BLaER1 (cell line): ENCODE measurements at regions not wholly inside any gene's neighbourhood (a gene's known extent, or its start where the extent isn't known, plus 50 kb on each side); places are given as distances from the start of the nearest gene placed in this dataset.

Experiments used
- H3K27ac ChIP-seq: shearing (Covaris generic); formaldehyde crosslinking; 2 replicates; pipeline ENCODE4 v1.8.1; 2022
- H3K27me3 ChIP-seq: shearing (Covaris generic); formaldehyde crosslinking; 2 replicates; pipeline ENCODE4 v1.8.1; 2022
- H3K36me3 ChIP-seq: shearing (Covaris generic); formaldehyde crosslinking; 2 replicates; pipeline ENCODE4 v1.8.1; 2022
- H3K4me1 ChIP-seq: shearing (Covaris generic); formaldehyde crosslinking; 2 replicates; pipeline ENCODE4 v1.8.1; 2022
- H3K4me2 ChIP-seq: shearing (Covaris generic); formaldehyde crosslinking; 2 replicates; pipeline ENCODE4 v1.8.1; 2022
- H3K4me3 ChIP-seq: shearing (Covaris generic); formaldehyde crosslinking; 2 replicates; pipeline ENCODE4 v1.8.1; 2022
- H3K9ac ChIP-seq: shearing (Covaris generic); formaldehyde crosslinking; 2 replicates; pipeline ENCODE4 v1.8.1; 2022
- H3K9me3 ChIP-seq: shearing (Covaris generic); formaldehyde crosslinking; 2 replicates; pipeline ENCODE4 v1.8.1; 2022
- H4K20me1 ChIP-seq: shearing (Covaris generic); formaldehyde crosslinking; 2 replicates; pipeline ENCODE4 v1.8.1; 2022
- Cebpa-rat ChIP-seq: shearing (Covaris generic); IDR thresholded peaks from 2 replicates; pipeline ENCODE4 v1.8.1; 2022

- Histone ChIP-seq H3K27ac (no peak overlapping the region), H3K27me3 (no peaks in the 10 kb centered on the region), H3K4me1 (no peaks in the 10 kb centered on the region), H3K36me3 (no peaks in the 10 kb centered on the region), H4K20me1 (no peaks in the 10 kb centered on the region), H3K9me3 (no peaks in the 10 kb centered on the region), H3K9ac (no peak overlapping the region), H3K4me3 (no peak overlapping the region), H3K4me2 (no peak overlapping the region)
- TF ChIP-seq Cebpa-rat = no peak
Observed at GRCh38 chr1:80917826-80918225, 882.9 kb upstream of the ADGRL2 start.

- Histone ChIP-seq H3K36me3 (no peaks in the 10 kb centered on the region), H4K20me1 (no peaks in the 10 kb centered on the region), H3K4me3 (no peak overlapping the region), H3K27me3 (no peaks in the 10 kb centered on the region), H3K27ac (no peak overlapping the region), H3K4me1 (no peaks in the 10 kb centered on the region), H3K9me3 (no peaks in the 10 kb centered on the region), H3K4me2 (no peak overlapping the region), H3K9ac (no peak overlapping the region)
- TF ChIP-seq Cebpa-rat = no peak
Observed at GRCh38 chr1:80917225-80917624, 883.5 kb upstream of the ADGRL2 start.

DNA sequence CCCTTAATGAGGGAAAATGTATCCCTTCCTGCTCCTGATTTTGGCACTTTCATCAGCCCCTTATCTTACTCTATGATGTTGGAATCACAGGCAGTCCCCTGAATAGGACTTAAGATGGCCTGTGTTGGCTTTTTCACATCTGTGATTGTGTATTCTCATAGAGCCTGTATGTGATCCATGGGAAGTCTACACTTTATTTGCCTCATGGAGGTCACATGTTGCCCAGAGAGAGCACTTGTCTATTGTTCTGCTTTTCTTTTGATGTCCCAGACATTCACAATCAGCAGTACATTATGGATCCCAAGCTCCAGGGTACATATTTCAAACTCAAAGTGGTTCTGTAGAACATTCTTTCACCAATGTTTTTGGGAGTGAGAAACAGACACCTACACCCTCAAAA lies 885.2 kb upstream of the ADGRL2 start:
- Histone ChIP-seq H3K4me3 (no peak overlapping the region), H4K20me1 (no peaks in the 10 kb centered on the region), H3K4me2 (no peak overlapping the region), H3K27me3 (no peaks in the 10 kb centered on the region), H3K36me3 (no peaks in the 10 kb centered on the region), H3K27ac (no peak overlapping the region), H3K9ac (no peak overlapping the region), H3K4me1 (no peaks in the 10 kb centered on the region), H3K9me3 (no peaks in the 10 kb centered on the region)
- TF ChIP-seq Cebpa-rat = no peak

DNA sequence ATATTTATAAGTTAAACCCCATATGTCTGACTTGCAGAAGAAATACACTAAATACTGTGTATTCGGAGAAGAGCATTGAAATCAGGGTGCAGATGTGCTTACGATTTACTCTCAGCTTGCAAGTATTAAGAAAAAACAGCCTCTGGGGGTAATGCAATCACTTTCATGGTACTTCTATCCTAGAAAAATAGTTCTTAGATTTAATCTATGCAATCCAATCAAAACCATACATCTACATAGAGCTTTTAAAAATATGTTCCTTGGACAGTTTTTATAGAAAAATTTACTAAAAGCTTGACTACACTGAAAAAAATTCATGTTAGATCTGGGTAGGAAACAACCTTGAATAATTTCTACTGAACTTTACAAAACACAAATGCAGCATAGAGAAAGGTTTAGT lies 890.3 kb upstream of the ADGRL2 start:
- no peak overlapping the region for H3K27ac ChIP-seq
- no peaks in the 10 kb centered on the region for H3K27me3 ChIP-seq
- no peaks in the 10 kb centered on the region for H3K4me1 ChIP-seq
- H3K36me3 ChIP-seq = no peaks in the 10 kb centered on the region
- no peaks in the 10 kb centered on the region for H3K9me3 ChIP-seq
- H3K9ac ChIP-seq = no peak overlapping the region
- no peak overlapping the region for H3K4me2 ChIP-seq
- H3K4me3 ChIP-seq = no peak overlapping the region
- H4K20me1 ChIP-seq = no peaks in the 10 kb centered on the region
- TF ChIP-seq Cebpa-rat = no peak

- H3K4me3 ChIP-seq = no peak overlapping the region
- no peaks in the 10 kb centered on the region for H3K9me3 ChIP-seq
- no peaks in the 10 kb centered on the region for H3K4me1 ChIP-seq
- no peaks in the 10 kb centered on the region for H3K36me3 ChIP-seq
- no peak overlapping the region for H3K27ac ChIP-seq
- TF ChIP-seq Cebpa-rat = no peak
- H3K27me3 ChIP-seq = no peaks in the 10 kb centered on the region
- no peak overlapping the region for H3K4me2 ChIP-seq
- no peak overlapping the region for H3K9ac ChIP-seq
- H4K20me1 ChIP-seq = no peaks in the 10 kb centered on the region
Observed at GRCh38 chr1:80909172-80909784, 891.5 kb upstream of the ADGRL2 start.

DNA sequence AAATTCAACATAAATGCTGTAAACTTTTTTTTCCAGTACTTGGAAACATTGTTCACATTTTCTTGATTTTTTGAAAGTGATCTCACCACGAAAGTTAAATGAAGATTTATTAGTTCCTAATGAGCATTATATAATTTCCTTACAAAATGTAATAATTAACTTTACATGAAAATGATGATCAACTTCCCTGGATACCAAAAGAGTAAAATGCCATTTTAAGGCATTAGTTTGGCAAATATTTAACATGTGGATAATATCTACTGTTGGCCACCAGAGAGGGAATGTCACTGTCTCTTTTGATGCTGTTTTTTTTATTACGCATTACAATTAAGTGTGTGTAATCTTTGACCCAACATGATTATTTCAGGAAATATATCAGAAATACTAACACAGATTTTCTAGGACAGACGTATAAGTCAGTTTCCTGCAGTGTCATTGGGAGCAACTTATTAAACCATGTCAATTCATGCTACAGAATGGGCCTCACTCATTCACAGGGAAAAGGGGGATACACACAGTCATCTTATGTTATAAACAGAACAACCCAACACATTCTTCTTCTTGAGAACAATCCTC lies 903.9 kb upstream of the ADGRL2 start:
- Histone ChIP-seq H3K36me3 (no peaks in the 10 kb centered on the region), H3K4me1 (peaks cover 17% of the 10 kb centered on the region), H3K9me3 (no peaks in the 10 kb centered on the region), H3K9ac (no peak overlapping the region), H3K4me2 (no peak overlapping the region), H3K4me3 (no peak overlapping the region), H4K20me1 (no peaks in the 10 kb centered on the region), H3K27ac (no peak overlapping the region), H3K27me3 (no peaks in the 10 kb centered on the region)
- TF ChIP-seq Cebpa-rat = no peak

- Histone ChIP-seq H3K27me3 (no peaks in the 10 kb centered on the region), H3K4me2 (no peak overlapping the region), H3K9ac (no peak overlapping the region), H4K20me1 (no peaks in the 10 kb centered on the region), H3K4me3 (no peak overlapping the region), H3K9me3 (no peaks in the 10 kb centered on the region), H3K4me1 (peaks cover 17% of the 10 kb centered on the region), H3K36me3 (no peaks in the 10 kb centered on the region), H3K27ac (no peak overlapping the region)
- no peak for TF ChIP-seq Cebpa-rat
Observed at GRCh38 chr1:80894921-80895320, 905.8 kb upstream of the ADGRL2 start.

DNA sequence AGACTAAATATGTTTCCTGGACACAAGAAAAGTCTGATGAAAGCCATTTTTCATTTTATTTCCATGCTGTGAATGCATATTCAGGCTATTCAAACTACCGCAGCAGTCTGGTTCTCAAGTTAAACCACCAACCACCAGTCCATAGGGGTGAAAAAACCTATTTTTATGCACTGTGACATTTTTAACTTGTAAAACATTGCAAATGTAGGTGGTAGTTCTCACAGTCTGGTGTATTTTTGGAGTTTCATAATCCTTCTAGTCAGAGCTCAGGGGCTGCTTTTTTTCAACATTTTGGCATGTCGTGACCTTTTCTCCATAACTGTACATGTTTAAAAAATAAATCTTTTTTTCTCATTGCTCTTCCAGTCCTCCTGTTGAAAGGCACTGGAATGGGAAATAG lies 907.6 kb upstream of the ADGRL2 start:
- peak overlapping the region; percentile 38 for H3K4me2 ChIP-seq

DNA sequence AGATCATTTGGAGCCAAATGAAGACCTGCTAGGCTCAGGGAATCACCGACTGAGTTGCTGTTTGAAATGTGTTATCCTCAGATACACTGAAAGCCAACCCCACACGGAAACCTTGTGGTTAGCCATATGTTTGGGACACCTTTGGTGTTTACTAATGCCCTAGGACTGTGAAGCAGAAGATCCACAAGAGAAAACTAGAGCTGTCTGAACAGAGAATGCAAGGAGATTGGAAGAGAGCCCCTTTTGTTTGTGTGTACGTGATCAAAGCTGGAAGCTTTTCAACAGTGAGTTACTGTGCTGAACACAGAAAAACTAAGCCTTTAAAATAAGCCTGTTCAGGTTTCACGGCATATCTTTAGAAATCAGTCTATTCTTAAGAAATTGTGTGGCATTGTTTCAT lies 908.2 kb upstream of the ADGRL2 start:
- H3K4me2 ChIP-seq = peak overlapping the region; percentile 38
- no peak overlapping the region for H3K9ac ChIP-seq
- no peak overlapping the region for H3K27ac ChIP-seq

More for the DNA sequence above, 907.6 kb upstream of the ADGRL2 start:
- H3K36me3 ChIP-seq = no peaks in the 10 kb centered on the region
- H4K20me1 ChIP-seq = no peaks in the 10 kb centered on the region
- no peak for TF ChIP-seq Cebpa-rat
- no peaks in the 10 kb centered on the region for H3K27me3 ChIP-seq
- H3K9ac ChIP-seq = no peak overlapping the region
- H3K9me3 ChIP-seq = no peaks in the 10 kb centered on the region
- no peak overlapping the region for H3K4me3 ChIP-seq
- no peak overlapping the region for H3K27ac ChIP-seq
- peaks cover 17% of the 10 kb centered on the region for H3K4me1 ChIP-seq

GRCh38 chr1:80891871-80892270 lies 908.9 kb upstream of the ADGRL2 start:
- H3K9me3 ChIP-seq = no peaks in the 10 kb centered on the region
- H3K27me3 ChIP-seq = no peaks in the 10 kb centered on the region
- peaks cover 17% of the 10 kb centered on the region for H3K4me1 ChIP-seq
- no peak overlapping the region for H3K27ac ChIP-seq
- H4K20me1 ChIP-seq = no peaks in the 10 kb centered on the region
- TF ChIP-seq Cebpa-rat = no peak
- H3K4me3 ChIP-seq = no peak overlapping the region
- 0 out of 2 replicates have a peak overlapping the region, but pooled peaks have one; percentile 38 for H3K4me2 ChIP-seq
- H3K36me3 ChIP-seq = no peaks in the 10 kb centered on the region
- no peak overlapping the region for H3K9ac ChIP-seq

More for the DNA sequence above, 908.2 kb upstream of the ADGRL2 start:
- Histone ChIP-seq H4K20me1 (no peaks in the 10 kb centered on the region), H3K4me1 (peaks cover 17% of the 10 kb centered on the region), H3K4me3 (no peak overlapping the region), H3K9me3 (no peaks in the 10 kb centered on the region), H3K36me3 (no peaks in the 10 kb centered on the region), H3K27me3 (no peaks in the 10 kb centered on the region)
- TF ChIP-seq Cebpa-rat = no peak
